Sigmoid colon (tissue), 6 donors: ENCODE measurements at regions not wholly inside any gene's neighbourhood (a gene's known extent, or its start where the extent isn't known, plus 50 kb on each side); places are given as distances from the start of the nearest gene placed in this dataset.
"Not testable (repeated sequence)": the region's sequence is repeated elsewhere in the genome, so short reads cannot be mapped to it uniquely, and the experiment has no call there.

Experiments used
- DNase-seq: peaks from one replicate; pipeline ENCODE4 v3.0.0-alpha.2; 2019
- H3K27ac ChIP-seq, 4 donors: fragments of 200-600 bp; sonication (generic); one replicate each; pipeline ENCODE4 v1.5.1; 2016 to 2019; ENCODE audit warnings: mild to moderate bottlenecking in 1 of 4
- H3K27me3 ChIP-seq, 3 donors: fragments of 200-600 bp; sonication (generic); one replicate each; pipeline ENCODE4 v1.5.1; 2019; ENCODE audit warnings: mild to moderate bottlenecking in 1 of 3
- H3K36me3 ChIP-seq, 4 donors: fragments of 200-600 bp; sonication (generic); one replicate each; pipeline ENCODE4 v1.5.1; 2016 to 2019
- H3K4me1 ChIP-seq, 4 donors: fragments of 200-600 bp; sonication (generic); one replicate each; pipeline ENCODE4 v1.5.1; 2017 to 2019
- H3K4me3 ChIP-seq, 4 donors: fragments of 200-600 bp; sonication (generic); one replicate each; pipeline ENCODE4 v1.5.1; 2017 to 2019; ENCODE audit warnings: mild to moderate bottlenecking in 2 of 4, moderate library complexity in 1 of 4
- H3K9me3 ChIP-seq, 4 donors: fragments of 200-600 bp in 3 of 4; sonication (generic) in 3 of 4; one replicate each; pipeline versions ENCODE4 v1.5.1 to v1.6.1; 2013 to 2019
- CTCF ChIP-seq, 4 experiments: fragments of 450-650 bp in 3 of 4; fragments of 200-600 bp in 1 of 4; IDR thresholded peaks; one replicate each; pipeline ENCODE4 v1.5.1; 2016 to 2019; ENCODE audit warnings: antibody characterized with exemption in 4 of 4, mild to moderate bottlenecking in 3 of 4, moderate library complexity in 2 of 4
- EP300 ChIP-seq, 4 donors: sonication (generic); formaldehyde crosslinking; IDR thresholded peaks; one replicate each; pipeline ENCODE4 v1.6.1; 2017; ENCODE audit warnings: antibody characterized with exemption in 4 of 4
- POLR2A ChIP-seq, 2 donors: fragments of 450-650 bp; IDR thresholded peaks; one replicate each; pipeline ENCODE4 v1.6.1; 2016; ENCODE audit warnings: antibody characterized with exemption in 2 of 2, mild to moderate bottlenecking in 2 of 2, moderate library complexity in 2 of 2
- POLR2AphosphoS5 ChIP-seq, 4 donors: sonication (generic); formaldehyde crosslinking; IDR thresholded peaks; one replicate each; pipeline ENCODE4 v1.6.1; 2017; ENCODE audit warnings: antibody characterized with exemption in 4 of 4
- WGBS, 2 donors: extraction: QIAGEN DNeasy Blood & Tissue Kit; methylation state at CpG; one replicate each; pipeline ENCODE4 v1.1.7; 2013; 5-methylcytosine and 5-hydroxymethylcytosine counted together
- intact Hi-C: fragments of 100-400 bp; cut with DNase I; formaldehyde crosslinking; loops from one replicate; pipeline ENCODE4 v1.15.1; 2023
- donor health status: healthy with polysubstance abuse.
- donor health status: healthy.

GRCh38 chr6:105533301-105533700 is 130.4 kb upstream of the PREP start:
- H3K9me3 ChIP-seq: no peaks in the 10 kb centered on the region
- no peak overlapping the region for H3K27ac ChIP-seq
- TF ChIP-seq POLR2A (IDR thresholded peaks at IDR 0.05) (no peak), POLR2AphosphoS5 (IDR thresholded peaks at IDR 0.05) (no peak), EP300 (IDR thresholded peaks at IDR 0.05) (no peak), CTCF (IDR thresholded peaks at IDR 0.05) (no peak)
- no peak for DNase-seq
- no peaks in the 10 kb centered on the region for H3K36me3 ChIP-seq
- H3K4me3 ChIP-seq: no peak overlapping the region
- intact Hi-C loops: no loop called here
- H3K4me1 ChIP-seq: no peaks in the 10 kb centered on the region
- WGBS, 2 donors: 86 to 88% methylated on average over 3 of the region's 3 CpGs
- no peaks in the 10 kb centered on the region for H3K27me3 ChIP-seq

GRCh38 chr6:105526225-105526872 is 123.5 kb upstream of the PREP start:
- Histone ChIP-seq H3K36me3 (no peaks in the 10 kb centered on the region), H3K27ac (no peak overlapping the region), H3K27me3 (no peaks in the 10 kb centered on the region), H3K9me3 (no peaks in the 10 kb centered on the region), H3K4me1 (no peaks in the 10 kb centered on the region), H3K4me3 (no peak overlapping the region)
- TF ChIP-seq POLR2A (IDR thresholded peaks at IDR 0.05) (no peak), EP300 (IDR thresholded peaks at IDR 0.05) (no peak), POLR2AphosphoS5 (IDR thresholded peaks at IDR 0.05) (no peak), CTCF (IDR thresholded peaks at IDR 0.05) (no peak)
- 91 to 93% methylated on average over 2 of the region's 2 CpGs for WGBS, 2 donors
- intact Hi-C loops: no loop called here
- no peak for DNase-seq

- Histone ChIP-seq H3K9me3 (no peaks in the 10 kb centered on the region), H3K4me1 (no peaks in the 10 kb centered on the region), H3K27ac (no peak overlapping the region), H3K4me3 (no peak overlapping the region), H3K36me3 (no peaks in the 10 kb centered on the region), H3K27me3 (no peaks in the 10 kb centered on the region)
- no peak for DNase-seq
- 84 to 93% methylated on average over 3 of the region's 3 CpGs for WGBS, 2 donors
- intact Hi-C loops: no loop called here
- TF ChIP-seq POLR2AphosphoS5 (IDR thresholded peaks at IDR 0.05): no peak
- no peak for TF ChIP-seq EP300 (IDR thresholded peaks at IDR 0.05)
- TF ChIP-seq CTCF (IDR thresholded peaks at IDR 0.05): no peak
- no peak for TF ChIP-seq POLR2A (IDR thresholded peaks at IDR 0.05)
These were observed 119.9 kb upstream of the PREP start for GRCh38 chr6:105522626-105523322.

- Histone ChIP-seq H3K4me1 (no peaks in the 10 kb centered on the region), H3K27me3 (no peaks in the 10 kb centered on the region), H3K27ac (no peak overlapping the region), H3K36me3 (no peaks in the 10 kb centered on the region), H3K4me3 (no peak overlapping the region), H3K9me3 (no peaks in the 10 kb centered on the region)
- 68 to 89% methylated on average over 3 of the region's 3 CpGs for WGBS, 2 donors
- no peak for DNase-seq
- intact Hi-C loops: no loop called here
- no peak for TF ChIP-seq EP300 (IDR thresholded peaks at IDR 0.05)
- no peak for TF ChIP-seq POLR2A (IDR thresholded peaks at IDR 0.05)
- no peak for TF ChIP-seq CTCF (IDR thresholded peaks at IDR 0.05)
- no peak for TF ChIP-seq POLR2AphosphoS5 (IDR thresholded peaks at IDR 0.05)
These were observed 117.1 kb upstream of the PREP start for GRCh38 chr6:105519954-105520353.

- H3K9me3 ChIP-seq, H3K27me3 ChIP-seq, H3K4me3 ChIP-seq, H3K36me3 ChIP-seq, H3K27ac ChIP-seq, DNase-seq, H3K4me1 ChIP-seq, intact Hi-C loops: not testable (repeated sequence)
- WGBS, 2 donors: 90 to 95% methylated on average over 4 of the region's 4 CpGs
These were observed 116.1 kb upstream of the PREP start for GRCh38 chr6:105518993-105519392.
